Upper lobe of right lung (tissue), 1 donor: ENCODE measurements at regions not wholly inside any gene's neighbourhood (a gene's known extent, or its start where the extent isn't known, plus 50 kb on each side); places are given as distances from the start of the nearest gene placed in this dataset.

Experiments used
- ATAC-seq: fragments of 200-7000 bp; cut with Tn5 transposase; one replicate; pipeline ENCODE4 v1.9.1; 2020; ENCODE audit warnings: mild to moderate bottlenecking, moderate library complexity
- DNase-seq: peaks from one replicate; pipeline ENCODE4 v3.0.0-alpha.2; 2020
- H3K27ac ChIP-seq: fragments of 200-600 bp; one replicate; pipeline ENCODE4 v1.8.0; 2022
- H3K27me3 ChIP-seq: fragments of 200-600 bp; one replicate; pipeline ENCODE4 v1.8.0; 2022; ENCODE audit warnings: mild to moderate bottlenecking
- H3K36me3 ChIP-seq: fragments of 200-600 bp; one replicate; pipeline ENCODE4 v1.8.0; 2022
- H3K4me1 ChIP-seq: fragments of 200-600 bp; one replicate; pipeline ENCODE4 v1.8.0; 2022
- H3K4me3 ChIP-seq: fragments of 200-600 bp; one replicate; pipeline ENCODE4 v1.8.0; 2022; ENCODE audit warnings: mild to moderate bottlenecking
- H3K9me3 ChIP-seq: fragments of 200-600 bp; one replicate; pipeline ENCODE4 v1.8.0; 2022
- CTCF ChIP-seq: fragments of 200-600 bp; IDR thresholded peaks from one replicate; pipeline ENCODE4 v1.8.0; 2022; ENCODE audit warnings: antibody characterized with exemption
- intact Hi-C: fragments of 100-400 bp; cut with DNase I; formaldehyde crosslinking; loops from one replicate; pipeline ENCODE4 v1.11.0; 2022
- donor health status: DM: no; HTN: yes; CAD: no; lungs with severe emphysema.

DNA sequence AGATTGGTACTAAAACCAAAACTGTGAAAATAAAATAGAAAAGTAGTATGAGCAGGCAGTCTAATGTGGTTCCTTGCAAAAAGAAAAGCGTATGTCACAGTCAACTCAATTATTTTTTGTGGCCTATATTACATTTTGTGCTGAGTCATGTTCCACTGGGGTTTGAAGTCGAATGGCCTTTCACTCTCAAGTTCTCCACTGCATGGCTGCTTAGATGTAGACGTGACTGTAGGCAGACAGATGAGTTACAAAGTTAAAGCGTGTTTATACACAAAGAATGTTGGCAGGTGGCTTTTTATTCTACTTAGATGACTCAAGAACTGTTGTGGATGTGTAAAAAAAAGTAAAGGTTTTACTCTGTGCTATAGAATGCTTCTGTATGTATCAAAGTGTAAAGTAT is 133.9 kb downstream of the SLITRK6 start:
- Histone ChIP-seq H3K9me3 (no peaks in the 10 kb centered on the region), H3K27ac (no peak overlapping the region), H3K27me3 (no peaks in the 10 kb centered on the region), H3K4me1 (no peaks in the 10 kb centered on the region), H3K36me3 (no peaks in the 10 kb centered on the region), H3K4me3 (no peak overlapping the region)
- intact Hi-C loops, result no loop called here
- no peak for ATAC-seq
- DNase-seq, result no peak
- TF ChIP-seq CTCF, result no peak

DNA sequence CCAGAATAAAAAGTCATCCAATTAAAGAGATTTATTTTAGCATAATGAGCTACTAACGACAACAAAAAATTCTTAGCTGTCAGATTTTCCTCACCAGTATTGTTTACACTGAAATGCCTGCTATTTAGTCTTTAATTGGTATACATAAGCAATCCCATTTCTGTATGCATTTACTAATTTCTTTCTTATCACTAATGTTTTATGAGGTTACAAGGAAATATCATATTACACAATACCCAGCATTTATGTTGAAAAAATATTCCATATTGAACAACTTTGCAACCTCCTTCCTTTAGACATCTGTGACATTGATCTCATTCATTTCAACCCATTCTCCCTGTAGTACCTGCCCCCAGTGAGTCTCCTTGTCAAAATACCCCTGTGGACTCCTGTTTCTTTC is 135.4 kb downstream of the SLITRK6 start:
- DNase-seq (no peak), ATAC-seq (no peak)
- TF ChIP-seq CTCF, result no peak
- H3K36me3 ChIP-seq, result no peaks in the 10 kb centered on the region
- no peak overlapping the region for H3K4me3 ChIP-seq
- no peaks in the 10 kb centered on the region for H3K27me3 ChIP-seq
- no peaks in the 10 kb centered on the region for H3K4me1 ChIP-seq
- intact Hi-C loops, result no loop called here
- no peaks in the 10 kb centered on the region for H3K9me3 ChIP-seq
- no peak overlapping the region for H3K27ac ChIP-seq

DNA sequence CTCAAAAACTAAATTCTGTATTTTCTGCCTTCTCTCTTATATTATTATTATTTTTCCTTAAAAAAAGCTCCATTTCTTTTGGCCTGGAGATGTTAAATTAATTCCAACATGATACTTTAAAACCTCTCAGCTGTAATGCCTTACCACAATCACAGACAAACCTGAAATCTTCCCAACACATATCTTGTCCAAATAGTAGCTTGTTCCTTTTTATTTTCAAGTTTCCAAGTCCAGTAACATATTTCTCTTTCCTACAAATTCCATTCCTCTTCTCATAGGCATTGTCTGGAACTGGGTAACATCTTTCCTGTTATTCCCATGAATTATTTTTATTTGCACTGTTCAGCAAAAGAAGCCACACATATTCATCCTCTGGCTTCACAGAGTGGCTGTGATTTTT is 137.0 kb downstream of the SLITRK6 start:
- Histone ChIP-seq H3K9me3 (no peaks in the 10 kb centered on the region), H3K4me1 (no peaks in the 10 kb centered on the region), H3K27ac (no peak overlapping the region), H3K27me3 (no peaks in the 10 kb centered on the region), H3K4me3 (no peak overlapping the region), H3K36me3 (no peaks in the 10 kb centered on the region)
- ATAC-seq (no peak), DNase-seq (no peak)
- intact Hi-C loops, result no loop called here
- TF ChIP-seq CTCF, result no peak

DNA sequence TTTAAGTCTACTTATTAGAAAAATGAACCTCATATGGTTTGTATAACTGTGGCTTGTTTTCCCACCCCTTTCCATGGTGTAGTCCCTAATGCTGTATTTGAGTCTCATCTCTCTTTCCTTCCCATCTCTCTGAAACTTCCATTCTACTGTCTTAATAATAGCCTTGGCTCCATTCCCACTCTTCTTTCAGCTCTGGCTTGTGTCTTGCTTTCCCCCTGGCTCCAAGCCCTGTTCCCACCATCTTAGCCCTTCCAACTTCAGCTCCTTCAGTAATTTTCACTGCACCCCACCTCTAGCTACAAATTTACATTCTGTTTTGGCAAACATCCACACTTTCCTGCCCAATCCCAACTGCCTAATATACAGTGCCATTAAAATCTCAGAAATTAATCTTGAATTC is 137.5 kb downstream of the SLITRK6 start:
- H3K4me1 ChIP-seq, result no peaks in the 10 kb centered on the region

DNA sequence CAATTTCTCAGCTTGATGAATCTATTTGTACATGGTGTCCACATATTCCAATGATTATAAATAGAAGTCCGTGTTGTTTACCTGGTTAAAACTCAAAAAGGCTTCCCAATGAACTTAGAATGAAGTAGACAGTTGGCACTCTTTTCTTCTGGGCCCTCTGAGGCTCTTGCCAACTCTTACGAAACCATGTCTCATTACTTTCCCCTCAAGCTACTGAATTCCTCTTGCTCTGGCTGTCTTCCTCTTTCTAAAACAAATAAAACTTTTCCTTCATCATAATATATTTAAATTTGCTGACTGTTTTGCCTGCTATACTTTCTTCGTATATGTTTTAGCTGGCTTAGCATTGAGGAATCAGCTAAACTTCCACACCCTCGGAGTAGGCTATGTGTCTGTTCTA is 139.7 kb downstream of the SLITRK6 start:
- H3K4me1 ChIP-seq, result no peaks in the 10 kb centered on the region
- no peaks in the 10 kb centered on the region for H3K9me3 ChIP-seq
- TF ChIP-seq CTCF, result no peak
- H3K27me3 ChIP-seq, result no peaks in the 10 kb centered on the region
- ATAC-seq (no peak), DNase-seq (no peak)
- intact Hi-C loops, result no loop called here
- H3K36me3 ChIP-seq, result no peaks in the 10 kb centered on the region
- no peak overlapping the region for H3K4me3 ChIP-seq
- no peak overlapping the region for H3K27ac ChIP-seq

More for the DNA sequence above, 137.5 kb downstream of the SLITRK6 start:
- intact Hi-C loops, result no loop called here
- no peak overlapping the region for H3K27ac ChIP-seq
- H3K36me3 ChIP-seq, result no peaks in the 10 kb centered on the region
- ATAC-seq (no peak), DNase-seq (no peak)
- no peak for TF ChIP-seq CTCF
- no peak overlapping the region for H3K4me3 ChIP-seq
- no peaks in the 10 kb centered on the region for H3K9me3 ChIP-seq
- H3K27me3 ChIP-seq, result no peaks in the 10 kb centered on the region

DNA sequence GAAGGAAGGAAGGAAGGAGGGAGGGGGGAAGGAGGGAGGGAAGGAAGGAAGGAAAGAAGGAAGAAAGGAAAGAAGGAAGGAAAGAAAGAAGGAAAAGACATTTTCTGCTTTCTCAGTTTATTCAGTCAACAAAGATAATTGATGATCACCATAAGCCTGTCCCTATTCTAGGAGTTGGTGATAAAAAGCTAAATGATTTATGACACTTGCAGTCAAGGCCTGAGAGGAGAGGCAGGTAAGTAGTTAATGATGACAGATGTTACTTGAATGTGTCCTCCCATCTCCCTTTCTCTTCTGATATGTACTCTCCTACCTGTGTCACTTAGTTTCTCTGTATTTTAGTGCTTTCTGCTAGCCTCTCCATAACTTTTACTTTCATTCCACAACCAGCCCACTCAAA is 141.3 kb downstream of the SLITRK6 start:
- Histone ChIP-seq H3K4me1 (no peaks in the 10 kb centered on the region), H3K9me3 (no peaks in the 10 kb centered on the region), H3K4me3 (no peak overlapping the region), H3K27me3 (no peaks in the 10 kb centered on the region), H3K36me3 (no peaks in the 10 kb centered on the region), H3K27ac (no peak overlapping the region)
- ATAC-seq (no peak), DNase-seq (no peak)
- TF ChIP-seq CTCF, result no peak
- intact Hi-C loops, result no loop called here
